Suprapubic skin (tissue), 2 donors: ENCODE measurements at regions not wholly inside any gene's neighbourhood (a gene's known extent, or its start where the extent isn't known, plus 50 kb on each side); places are given as distances from the start of the nearest gene placed in this dataset.

Source experiments
- EP300 ChIP-seq: sonication (generic); formaldehyde crosslinking; IDR thresholded peaks from one replicate; pipeline ENCODE4 v1.6.1; 2017; ENCODE audit warnings: antibody characterized with exemption
- POLR2A ChIP-seq, 2 donors: fragments of 450-650 bp; IDR thresholded peaks; one replicate each; pipeline ENCODE4 v1.6.1; 2017; ENCODE audit warnings: antibody characterized with exemption in 2 of 2, mild to moderate bottlenecking in 2 of 2, moderate library complexity in 2 of 2

DNA sequence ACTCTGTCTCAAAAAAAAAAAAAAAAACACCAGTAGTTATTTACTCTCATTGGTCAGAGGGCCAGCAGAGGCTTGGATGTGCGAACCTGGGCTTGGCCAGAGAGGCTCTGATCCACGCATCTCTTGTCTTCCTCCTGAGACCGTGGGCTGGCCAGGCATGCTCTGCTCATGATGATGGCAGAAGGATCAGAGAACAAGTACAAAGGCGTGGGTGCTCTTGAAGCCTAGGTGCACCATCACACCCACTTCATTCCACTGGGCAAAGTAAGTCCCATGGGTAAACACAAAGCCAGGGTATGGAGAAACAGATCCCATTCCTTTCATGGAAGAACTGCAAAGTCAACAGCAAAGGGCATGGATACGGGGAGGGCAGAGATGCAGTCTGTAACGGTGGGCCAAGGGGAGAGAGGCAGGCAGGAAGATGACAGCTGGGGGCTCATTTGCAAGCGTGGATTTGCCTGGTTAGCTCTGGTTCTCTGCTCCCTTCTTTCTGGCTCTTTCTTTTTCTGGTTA lies 128.2 kb upstream of the SDK1 start:
- TF ChIP-seq POLR2A (IDR thresholded peaks at IDR 0.05), result no peak
- TF ChIP-seq EP300, result no peak
